Liver (tissue), 8 donors: ENCODE measurements at regions not wholly inside any gene's neighbourhood (a gene's known extent, or its start where the extent isn't known, plus 50 kb on each side); places are given as distances from the start of the nearest gene placed in this dataset.

Experiments used
- DNase-seq: peaks from one replicate; pipeline ENCODE4 v3.0.0-alpha.2; 2017; ENCODE audit warnings: low spot score
- H3K27ac ChIP-seq, 2 donors: one replicate each; pipeline ENCODE4 v1.7.0; 2013; ENCODE audit warnings: inconsistent platforms in 2 of 2, low read length in 2 of 2, control low read depth in 1 of 2, low read depth in 1 of 2, mild to moderate bottlenecking in 1 of 2
- H3K27me3 ChIP-seq, 4 donors: one replicate each; pipeline versions ENCODE4 v1.6.1 to v1.7.0; 2013; ENCODE audit warnings: low read length in 3 of 4, inconsistent platforms in 1 of 4, mild to moderate bottlenecking in 1 of 4, moderate library complexity in 1 of 4; ENCODE audit not compliant: control insufficient read depth in 4 of 4, insufficient read depth in 4 of 4
- H3K36me3 ChIP-seq, 4 donors: one replicate each; pipeline versions ENCODE4 v1.6.1 to v1.7.0; 2013; ENCODE audit warnings: low read length in 3 of 4, mild to moderate bottlenecking in 3 of 4, low read depth in 1 of 4, moderate library complexity in 1 of 4; ENCODE audit not compliant: control insufficient read depth in 4 of 4, insufficient read depth in 3 of 4
- H3K4me1 ChIP-seq, 4 donors: one replicate each; pipeline versions ENCODE4 v1.6.1 to v1.7.0; 2013; ENCODE audit warnings: low read length in 3 of 4, mild to moderate bottlenecking in 3 of 4, moderate library complexity in 1 of 4; ENCODE audit not compliant: control insufficient read depth in 4 of 4, insufficient read depth in 4 of 4
- H3K4me3 ChIP-seq, 3 donors: one replicate each; pipeline versions ENCODE4 v1.6.1 to v1.7.0; 2013; ENCODE audit warnings: low read length in 3 of 3, control low read depth in 1 of 3, low read depth in 1 of 3, mild to moderate bottlenecking in 1 of 3
- H3K9ac ChIP-seq, 2 donors: one replicate each; pipeline ENCODE4 v1.7.0; 2013; ENCODE audit warnings: low read length in 2 of 2, mild to moderate bottlenecking in 2 of 2, moderate library complexity in 2 of 2, control low read depth in 1 of 2, low read depth in 1 of 2
- H3K9me3 ChIP-seq, 4 donors: one replicate each; pipeline versions ENCODE4 v1.6.1 to v1.7.0; 2013; ENCODE audit warnings: low read length in 3 of 4; ENCODE audit not compliant: control insufficient read depth in 4 of 4
- ATF3 ChIP-seq: IDR thresholded peaks from 2 replicates; pipeline ENCODE4 v1.6.1; 2016; ENCODE audit warnings: antibody characterized with exemption
- CTCF ChIP-seq: fragments of 150-350 bp; IDR thresholded peaks from 2 replicates; pipeline ENCODE4 v1.5.1; 2017; ENCODE audit warnings: improper control_type of control experiment, low read depth, low read length; ENCODE audit not compliant: missing input control
- EGR1 ChIP-seq, 2 donors: IDR thresholded peaks; 2 replicates each; pipeline ENCODE4 v1.6.1; 2016 to 2018; ENCODE audit warnings: antibody characterized with exemption in 2 of 2, low read depth in 2 of 2
- FOXA1 ChIP-seq: IDR thresholded peaks from 2 replicates; pipeline ENCODE4 v1.6.1; 2016; ENCODE audit warnings: antibody characterized with exemption
- FOXA2 ChIP-seq: IDR thresholded peaks from 2 replicates; pipeline ENCODE4 v1.6.1; 2016; ENCODE audit warnings: antibody characterized with exemption
- GABPA ChIP-seq, 2 donors: IDR thresholded peaks in 1 of 2; conservative IDR thresholded peaks in 1 of 2; 2 replicates each; pipeline ENCODE4 v1.6.1; 2016; ENCODE audit warnings: antibody characterized with exemption in 2 of 2, mild to moderate bottlenecking in 1 of 2, moderate library complexity in 1 of 2
- HNF4A ChIP-seq, 2 donors: conservative IDR thresholded peaks; 2 replicates each; pipeline ENCODE4 v1.6.1; 2016; ENCODE audit warnings: antibody characterized with exemption in 2 of 2, mild to moderate bottlenecking in 2 of 2
- HNF4G ChIP-seq: IDR thresholded peaks from 2 replicates; pipeline ENCODE4 v1.6.1; 2016; ENCODE audit warnings: antibody characterized with exemption
- JUND ChIP-seq, 2 donors: IDR thresholded peaks; 2 replicates each; pipeline ENCODE4 v1.6.1; 2016; ENCODE audit warnings: antibody characterized with exemption in 2 of 2
- NR2F2 ChIP-seq: IDR thresholded peaks from 2 replicates; pipeline ENCODE4 v1.6.1; 2016; ENCODE audit warnings: antibody characterized with exemption
- RAD21 ChIP-seq, 2 donors: IDR thresholded peaks; 2 replicates each; pipeline ENCODE4 v1.6.1; 2016; ENCODE audit warnings: antibody characterized with exemption in 2 of 2, mild to moderate bottlenecking in 2 of 2
- RXRA ChIP-seq, 2 donors: IDR thresholded peaks; 2 replicates each; pipeline ENCODE4 v1.6.1; 2017 to 2018; ENCODE audit warnings: antibody characterized with exemption in 2 of 2, mild to moderate bottlenecking in 1 of 2
- SP1 ChIP-seq: IDR thresholded peaks from 2 replicates; pipeline ENCODE4 v1.6.1; 2018; ENCODE audit warnings: antibody characterized with exemption, mild to moderate bottlenecking
- TAF1 ChIP-seq: conservative IDR thresholded peaks from 2 replicates; pipeline ENCODE4 v1.6.1; 2016; ENCODE audit warnings: antibody characterized with exemption, mild to moderate bottlenecking
- YY1 ChIP-seq: IDR thresholded peaks from 2 replicates; pipeline ENCODE4 v1.6.1; 2016; ENCODE audit warnings: antibody characterized with exemption, mild to moderate bottlenecking
- ZBTB33 ChIP-seq: IDR thresholded peaks from 2 replicates; pipeline ENCODE4 v1.6.1; 2016; ENCODE audit warnings: antibody characterized with exemption
- WGBS: extraction: QIAGEN DNeasy Blood & Tissue Kit; methylation state at CpG from one replicate; pipeline ENCODE4 v1.1.7; 2013; 5-methylcytosine and 5-hydroxymethylcytosine counted together
- TF ChIP-seq, protein P1 (sequence below): IDR thresholded peaks from 2 replicates; pipeline ENCODE4 v1.6.1; 2016; ENCODE audit warnings: antibody characterized with exemption, mild to moderate bottlenecking
- TF ChIP-seq, protein P2 (sequence below): IDR thresholded peaks from 2 replicates; pipeline ENCODE4 v1.6.1; 2016; ENCODE audit warnings: antibody characterized with exemption
- donor health status: healthy.
- donor health status: healthy.
- donor health status: healthy.
- donor health status: healthy.
- donor health status: healthy.

GRCh38 chr20:24802286-24802820 lies 146.7 kb upstream of the CST7 start:
- Histone ChIP-seq H3K9ac (no peak overlapping the region), H3K27ac (no peak overlapping the region), H3K9me3 (no peaks in the 10 kb centered on the region), H3K36me3 (no peaks in the 10 kb centered on the region), H3K4me1 (no peaks in the 10 kb centered on the region), H3K4me3 (no peak overlapping the region), H3K27me3 (peaks cover 0 to under 1% (median 0%) of the 10 kb centered on the region in 4 donors)
- TF ChIP-seq TAF1 (no peak), ZBTB33 (no peak), CTCF (no peak), JUND (IDR thresholded peaks at IDR 0.05) (no peak), SP1 (no peak), FOXA1 (no peak), GABPA (IDR thresholded peaks at IDR 0.05 in 1 of 2, conservative IDR thresholded peaks at IDR 0.05 in 1 of 2) (no peak), EGR1 (IDR thresholded peaks at IDR 0.05; ENCODE audit: low read depth in 2 of 2) (no peak), ATF3 (no peak), NR2F2 (no peak), RAD21 (IDR thresholded peaks at IDR 0.05) (no peak), HNF4A (conservative IDR thresholded peaks at IDR 0.05) (no peak), RXRA (IDR thresholded peaks at IDR 0.05) (no peak), FOXA2 (no peak), HNF4G (no peak), YY1 (no peak)
- TF ChIP-seq, protein P1, sequence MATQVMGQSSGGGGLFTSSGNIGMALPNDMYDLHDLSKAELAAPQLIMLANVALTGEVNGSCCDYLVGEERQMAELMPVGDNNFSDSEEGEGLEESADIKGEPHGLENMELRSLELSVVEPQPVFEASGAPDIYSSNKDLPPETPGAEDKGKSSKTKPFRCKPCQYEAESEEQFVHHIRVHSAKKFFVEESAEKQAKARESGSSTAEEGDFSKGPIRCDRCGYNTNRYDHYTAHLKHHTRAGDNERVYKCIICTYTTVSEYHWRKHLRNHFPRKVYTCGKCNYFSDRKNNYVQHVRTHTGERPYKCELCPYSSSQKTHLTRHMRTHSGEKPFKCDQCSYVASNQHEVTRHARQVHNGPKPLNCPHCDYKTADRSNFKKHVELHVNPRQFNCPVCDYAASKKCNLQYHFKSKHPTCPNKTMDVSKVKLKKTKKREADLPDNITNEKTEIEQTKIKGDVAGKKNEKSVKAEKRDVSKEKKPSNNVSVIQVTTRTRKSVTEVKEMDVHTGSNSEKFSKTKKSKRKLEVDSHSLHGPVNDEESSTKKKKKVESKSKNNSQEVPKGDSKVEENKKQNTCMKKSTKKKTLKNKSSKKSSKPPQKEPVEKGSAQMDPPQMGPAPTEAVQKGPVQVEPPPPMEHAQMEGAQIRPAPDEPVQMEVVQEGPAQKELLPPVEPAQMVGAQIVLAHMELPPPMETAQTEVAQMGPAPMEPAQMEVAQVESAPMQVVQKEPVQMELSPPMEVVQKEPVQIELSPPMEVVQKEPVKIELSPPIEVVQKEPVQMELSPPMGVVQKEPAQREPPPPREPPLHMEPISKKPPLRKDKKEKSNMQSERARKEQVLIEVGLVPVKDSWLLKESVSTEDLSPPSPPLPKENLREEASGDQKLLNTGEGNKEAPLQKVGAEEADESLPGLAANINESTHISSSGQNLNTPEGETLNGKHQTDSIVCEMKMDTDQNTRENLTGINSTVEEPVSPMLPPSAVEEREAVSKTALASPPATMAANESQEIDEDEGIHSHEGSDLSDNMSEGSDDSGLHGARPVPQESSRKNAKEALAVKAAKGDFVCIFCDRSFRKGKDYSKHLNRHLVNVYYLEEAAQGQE: no peak
- TF ChIP-seq, protein P2, sequence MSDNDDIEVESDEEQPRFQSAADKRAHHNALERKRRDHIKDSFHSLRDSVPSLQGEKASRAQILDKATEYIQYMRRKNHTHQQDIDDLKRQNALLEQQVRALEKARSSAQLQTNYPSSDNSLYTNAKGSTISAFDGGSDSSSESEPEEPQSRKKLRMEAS: no peak
- WGBS: 57% methylated on average over 11 of the region's 11 CpGs
- no peak for DNase-seq
